ENCODE measurements at regions not wholly inside any gene's neighbourhood (a gene's known extent, or its start where the extent isn't known, plus 50 kb on each side); places are given as distances from the start of the nearest gene placed in this dataset.

GRCh38 chr6:66210964-66211363 lies 503.9 kb upstream of the EYS start:
- no peak for DNase-seq (ENCODE audit: low read depth in 1 of 2, low spot score in 1 of 2)
- 37% methylated on average over 3 of the region's 3 CpGs for WGBS (ENCODE audit: missing lambda C conversion rate)

DNA sequence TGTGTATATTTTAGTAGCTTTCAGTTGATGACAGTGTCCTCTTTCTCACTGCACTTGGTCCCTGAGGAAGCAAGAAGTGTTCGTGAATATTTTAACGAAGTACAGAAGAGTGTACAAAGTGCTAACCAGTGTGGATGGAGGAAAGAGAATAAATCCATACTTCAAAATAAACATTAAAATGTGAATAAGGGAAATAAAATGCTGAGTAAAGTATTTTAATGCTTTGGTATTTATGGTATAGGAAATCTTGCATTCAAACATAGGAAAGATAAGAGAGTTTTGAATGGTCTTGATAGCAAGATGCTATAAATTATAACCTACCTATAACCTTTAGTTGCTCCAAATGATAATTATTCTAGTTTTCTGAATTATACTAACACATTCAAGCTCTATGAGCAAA lies 493.4 kb upstream of the EYS start:
- ChIA-PET CTCF (no interaction called here), POLR2A (no interaction called here)
- H3K9me3 ChIP-seq = no peaks in the 10 kb centered on the region
- FAIRE-seq (no peak), DNase-seq (ENCODE audit: low read depth in 1 of 2, low spot score in 1 of 2) (no peak), ATAC-seq (no peak)
- no peak overlapping the region for H3K4me2 ChIP-seq
- H3K4me1 ChIP-seq = no peaks in the 10 kb centered on the region
- TF ChIP-seq MAFK (IDR thresholded peaks at IDR 0.05; ENCODE audit: partially characterized antibody) (peak; percentile 37), POLR2AphosphoS2 (conservative IDR thresholded peaks at IDR 0.05; ENCODE audit: low read length) (no peak)
- no peak overlapping the region for H3K27ac ChIP-seq
- no peak overlapping the region for H3K4me3 ChIP-seq
- WGBS (ENCODE audit: missing lambda C conversion rate) = 54% methylated on average over 2 of the region's 2 CpGs

More at GRCh38 chr6:66210964-66211363, 503.9 kb upstream of the EYS start:
- ATAC-seq (no peak), FAIRE-seq (no peak)
- H3K4me3 ChIP-seq = no peak overlapping the region
- no peak overlapping the region for H3K27ac ChIP-seq
- POLR2A ChIA-PET = no interaction called here
- no peak for TF ChIP-seq EHMT2 (IDR thresholded peaks at IDR 0.05; ENCODE audit: low read depth)
- H3K4me1 ChIP-seq = no peaks in the 10 kb centered on the region
- no peaks in the 10 kb centered on the region for H3K9me3 ChIP-seq
- no peak overlapping the region for H3K4me2 ChIP-seq
- CTCF ChIA-PET = no interaction called here

GRCh38 chr6:66199171-66199570 lies 492.1 kb upstream of the EYS start:
- Histone ChIP-seq H3K27ac (no peak overlapping the region), H3K9me3 (no peaks in the 10 kb centered on the region), H3K4me3 (no peak overlapping the region), H3K4me1 (no peaks in the 10 kb centered on the region), H3K4me2 (no peak overlapping the region)
- TF ChIP-seq MAZ (IDR thresholded peaks at IDR 0.05; ENCODE audit: borderline replicate concordance, low read depth, low read length) = no peak
- no peak for TF ChIP-seq FOSL2 (IDR thresholded peaks at IDR 0.05)
- no peak for TF ChIP-seq FOSL2 (CRISPR knock-in tag; IDR thresholded peaks at IDR 0.05)
- TF ChIP-seq RFX5 (IDR thresholded peaks at IDR 0.05) = no peak
- TF ChIP-seq KDM5A (IDR thresholded peaks at IDR 0.05) = no peak
- no peak for TF ChIP-seq NR3C1 (IDR thresholded peaks at IDR 0.05)
- TF ChIP-seq, protein P1, sequence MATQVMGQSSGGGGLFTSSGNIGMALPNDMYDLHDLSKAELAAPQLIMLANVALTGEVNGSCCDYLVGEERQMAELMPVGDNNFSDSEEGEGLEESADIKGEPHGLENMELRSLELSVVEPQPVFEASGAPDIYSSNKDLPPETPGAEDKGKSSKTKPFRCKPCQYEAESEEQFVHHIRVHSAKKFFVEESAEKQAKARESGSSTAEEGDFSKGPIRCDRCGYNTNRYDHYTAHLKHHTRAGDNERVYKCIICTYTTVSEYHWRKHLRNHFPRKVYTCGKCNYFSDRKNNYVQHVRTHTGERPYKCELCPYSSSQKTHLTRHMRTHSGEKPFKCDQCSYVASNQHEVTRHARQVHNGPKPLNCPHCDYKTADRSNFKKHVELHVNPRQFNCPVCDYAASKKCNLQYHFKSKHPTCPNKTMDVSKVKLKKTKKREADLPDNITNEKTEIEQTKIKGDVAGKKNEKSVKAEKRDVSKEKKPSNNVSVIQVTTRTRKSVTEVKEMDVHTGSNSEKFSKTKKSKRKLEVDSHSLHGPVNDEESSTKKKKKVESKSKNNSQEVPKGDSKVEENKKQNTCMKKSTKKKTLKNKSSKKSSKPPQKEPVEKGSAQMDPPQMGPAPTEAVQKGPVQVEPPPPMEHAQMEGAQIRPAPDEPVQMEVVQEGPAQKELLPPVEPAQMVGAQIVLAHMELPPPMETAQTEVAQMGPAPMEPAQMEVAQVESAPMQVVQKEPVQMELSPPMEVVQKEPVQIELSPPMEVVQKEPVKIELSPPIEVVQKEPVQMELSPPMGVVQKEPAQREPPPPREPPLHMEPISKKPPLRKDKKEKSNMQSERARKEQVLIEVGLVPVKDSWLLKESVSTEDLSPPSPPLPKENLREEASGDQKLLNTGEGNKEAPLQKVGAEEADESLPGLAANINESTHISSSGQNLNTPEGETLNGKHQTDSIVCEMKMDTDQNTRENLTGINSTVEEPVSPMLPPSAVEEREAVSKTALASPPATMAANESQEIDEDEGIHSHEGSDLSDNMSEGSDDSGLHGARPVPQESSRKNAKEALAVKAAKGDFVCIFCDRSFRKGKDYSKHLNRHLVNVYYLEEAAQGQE (IDR thresholded peaks at IDR 0.05) = no peak
- no peak for TF ChIP-seq CTCF (IDR thresholded peaks at IDR 0.05)
- TF ChIP-seq HOXB5 (CRISPR knock-in tag; IDR thresholded peaks at IDR 0.05) = no peak
- TF ChIP-seq, protein P2, sequence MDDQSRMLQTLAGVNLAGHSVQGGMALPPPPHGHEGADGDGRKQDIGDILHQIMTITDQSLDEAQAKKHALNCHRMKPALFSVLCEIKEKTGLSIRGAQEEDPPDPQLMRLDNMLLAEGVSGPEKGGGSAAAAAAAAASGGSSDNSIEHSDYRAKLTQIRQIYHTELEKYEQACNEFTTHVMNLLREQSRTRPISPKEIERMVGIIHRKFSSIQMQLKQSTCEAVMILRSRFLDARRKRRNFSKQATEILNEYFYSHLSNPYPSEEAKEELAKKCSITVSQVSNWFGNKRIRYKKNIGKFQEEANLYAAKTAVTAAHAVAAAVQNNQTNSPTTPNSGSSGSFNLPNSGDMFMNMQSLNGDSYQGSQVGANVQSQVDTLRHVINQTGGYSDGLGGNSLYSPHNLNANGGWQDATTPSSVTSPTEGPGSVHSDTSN (IDR thresholded peaks at IDR 0.05) = no peak
- TF ChIP-seq BHLHE40 (IDR thresholded peaks at IDR 0.05; ENCODE audit: low read depth, low read length) = no peak
- no peak for TF ChIP-seq HEYL (CRISPR knock-in tag; IDR thresholded peaks at IDR 0.05)
- no peak for TF ChIP-seq CHD2 (IDR thresholded peaks at IDR 0.05; ENCODE audit: low read length, partially characterized antibody)
- no peak for TF ChIP-seq ZC3H11A (IDR thresholded peaks at IDR 0.05)
- TF ChIP-seq POLR2AphosphoS2 (conservative IDR thresholded peaks at IDR 0.05; ENCODE audit: low read length) = no peak
- TF ChIP-seq HOXB13 (CRISPR knock-in tag; IDR thresholded peaks at IDR 0.05; ENCODE audit: low read depth) = no peak
- 80% methylated on average over 2 of the region's 2 CpGs for WGBS (ENCODE audit: missing lambda C conversion rate)
- POLR2A ChIA-PET = no interaction called here
- no peak for ATAC-seq
- DNase-seq (ENCODE audit: low read depth in 1 of 2, low spot score in 1 of 2) = no peak
- CTCF ChIA-PET = no interaction called here
- no peak for FAIRE-seq

All from A549 (cell line).